Kidney (tissue), 13 donors: ENCODE measurements at regions not wholly inside any gene's neighbourhood (a gene's known extent, or its start where the extent isn't known, plus 50 kb on each side); places are given as distances from the start of the nearest gene placed in this dataset.

ENCODE experiments used
- DNase-seq, 5 donors: peaks; one replicate each; pipeline ENCODE4 v3.0.0-alpha.2; 2013 to 2020
- FAIRE-seq: peaks from 2 replicates; lab custom pipeline; 2012; peaks lifted over from hg19 to GRCh38; lab: Jason Lieb, UNC
- H3K27ac ChIP-seq, 2 donors: one replicate each; pipeline ENCODE4 v1.7.0; 2013; ENCODE audit warnings: low read depth in 2 of 2, low read length in 2 of 2, inconsistent platforms in 1 of 2
- H3K27me3 ChIP-seq: one replicate; pipeline ENCODE4 v1.7.1; 2013; ENCODE audit warnings: low read length, inconsistent platforms; ENCODE audit not compliant: control insufficient read depth, insufficient read depth
- H3K36me3 ChIP-seq, 3 donors: one replicate each; pipeline versions ENCODE4 v1.7.0 to v1.7.1; 2013; ENCODE audit warnings: low read length in 3 of 3, control low read depth in 1 of 3, inconsistent platforms in 1 of 3; ENCODE audit not compliant: insufficient read depth in 3 of 3, control insufficient read depth in 2 of 3
- H3K4me1 ChIP-seq, 3 donors: one replicate each; pipeline versions ENCODE4 v1.7.0 to v1.7.1; 2013; ENCODE audit warnings: low read length in 3 of 3, inconsistent platforms in 1 of 3, low read depth in 1 of 3; ENCODE audit not compliant: control insufficient read depth in 2 of 3, insufficient read depth in 2 of 3
- H3K4me3 ChIP-seq, 3 donors: one replicate each; pipeline versions ENCODE4 v1.7.0 to v1.8.1; 2013; ENCODE audit warnings: low read length in 3 of 3, control low read depth in 1 of 3, inconsistent platforms in 1 of 3
- H3K9ac ChIP-seq, 3 donors: one replicate each; pipeline versions ENCODE4 v1.7.0 to v1.7.1; 2013; ENCODE audit warnings: low read length in 3 of 3, control low read depth in 1 of 3, inconsistent platforms in 1 of 3
- H3K9me3 ChIP-seq, 3 donors: one replicate each; pipeline versions ENCODE4 v1.7.0 to v1.7.1; 2013; ENCODE audit warnings: low read length in 3 of 3, control low read depth in 1 of 3, inconsistent platforms in 1 of 3; ENCODE audit not compliant: control insufficient read depth in 2 of 3, insufficient read depth in 1 of 3
- intact Hi-C: fragments of 100-400 bp; cut with DNase I; formaldehyde crosslinking; loops from one replicate; pipeline ENCODE4 v1.11.1; 2022
- TF ChIP-seq, protein P1 (sequence below): IDR thresholded peaks from 3 replicates; pipeline ENCODE4 v1.5.1; 2012; ENCODE audit warnings: mild to moderate bottlenecking, moderate library complexity, borderline replicate concordance; ENCODE audit not compliant: insufficient read depth; ENCODE audit errors: extremely low read depth
- donor health status: control.
- donor health status: control.
- donor health status: control.
- donor health status: control.
- donor health status: control.
- donor health status: DM: yes; HTN: yes; CAD: no.
- donor health status: Normal renal cell carcinoma (clear cell type).

DNA sequence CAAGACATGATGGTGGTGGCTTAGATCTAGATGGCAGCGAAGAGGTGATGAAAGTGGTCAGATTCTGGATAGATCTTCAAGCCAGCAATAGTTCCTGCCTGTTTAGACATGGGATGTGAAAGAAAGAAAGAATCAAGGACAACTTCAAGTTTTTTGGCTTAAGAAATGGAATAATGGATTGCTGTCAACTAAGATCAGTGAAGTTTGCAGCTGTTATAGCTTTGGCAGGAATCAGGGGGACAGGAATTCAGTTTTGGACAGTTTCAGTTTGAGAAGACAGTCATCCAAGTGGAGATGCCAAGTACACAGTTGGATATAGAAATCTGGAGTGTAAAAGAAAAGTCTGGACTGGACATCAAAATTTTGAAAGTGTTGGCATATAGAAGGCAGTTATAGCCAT is 283.7 kb upstream of the PKDCC start:
- Histone ChIP-seq H3K4me3 (no peak overlapping the region), H3K9me3 (no peaks in the 10 kb centered on the region), H3K4me1 (no peaks in the 10 kb centered on the region), H3K9ac (no peak overlapping the region), H3K27ac (no peak overlapping the region), H3K36me3 (no peaks in the 10 kb centered on the region), H3K27me3 (no peaks in the 10 kb centered on the region)
- TF ChIP-seq, protein P1, sequence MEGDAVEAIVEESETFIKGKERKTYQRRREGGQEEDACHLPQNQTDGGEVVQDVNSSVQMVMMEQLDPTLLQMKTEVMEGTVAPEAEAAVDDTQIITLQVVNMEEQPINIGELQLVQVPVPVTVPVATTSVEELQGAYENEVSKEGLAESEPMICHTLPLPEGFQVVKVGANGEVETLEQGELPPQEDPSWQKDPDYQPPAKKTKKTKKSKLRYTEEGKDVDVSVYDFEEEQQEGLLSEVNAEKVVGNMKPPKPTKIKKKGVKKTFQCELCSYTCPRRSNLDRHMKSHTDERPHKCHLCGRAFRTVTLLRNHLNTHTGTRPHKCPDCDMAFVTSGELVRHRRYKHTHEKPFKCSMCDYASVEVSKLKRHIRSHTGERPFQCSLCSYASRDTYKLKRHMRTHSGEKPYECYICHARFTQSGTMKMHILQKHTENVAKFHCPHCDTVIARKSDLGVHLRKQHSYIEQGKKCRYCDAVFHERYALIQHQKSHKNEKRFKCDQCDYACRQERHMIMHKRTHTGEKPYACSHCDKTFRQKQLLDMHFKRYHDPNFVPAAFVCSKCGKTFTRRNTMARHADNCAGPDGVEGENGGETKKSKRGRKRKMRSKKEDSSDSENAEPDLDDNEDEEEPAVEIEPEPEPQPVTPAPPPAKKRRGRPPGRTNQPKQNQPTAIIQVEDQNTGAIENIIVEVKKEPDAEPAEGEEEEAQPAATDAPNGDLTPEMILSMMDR, result no peak
- no peak for FAIRE-seq
- intact Hi-C loops, result no loop called here
- no peak for DNase-seq

DNA sequence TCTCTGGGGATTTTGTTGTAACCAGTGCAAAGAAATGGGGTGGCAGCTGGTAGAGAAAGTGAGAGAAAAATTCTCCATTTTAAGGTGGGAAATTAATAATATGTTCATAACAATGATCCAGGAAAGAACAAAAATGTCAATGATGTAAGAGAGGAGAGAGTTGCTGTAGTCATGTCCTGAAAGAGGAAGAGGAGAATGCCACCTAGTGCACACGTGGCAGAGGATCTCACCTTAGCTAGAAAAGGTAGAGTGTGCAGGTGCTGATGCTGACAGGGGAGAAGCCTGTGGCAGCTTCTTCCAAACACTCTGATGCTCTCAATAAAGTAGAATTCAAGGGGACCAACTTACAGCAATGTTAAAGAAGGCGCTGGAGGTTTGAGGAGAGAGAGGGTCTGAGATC is 282.9 kb upstream of the PKDCC start:
- no peaks in the 10 kb centered on the region for H3K9me3 ChIP-seq
- no peak overlapping the region for H3K9ac ChIP-seq
- no peak overlapping the region for H3K4me3 ChIP-seq
- intact Hi-C loops, result no loop called here
- no peaks in the 10 kb centered on the region for H3K4me1 ChIP-seq
- H3K36me3 ChIP-seq, result no peaks in the 10 kb centered on the region
- TF ChIP-seq, protein P1, result peak; percentile 3
- no peak overlapping the region for H3K27ac ChIP-seq
- DNase-seq, result no peak
- no peak for FAIRE-seq
- H3K27me3 ChIP-seq, result no peaks in the 10 kb centered on the region

DNA sequence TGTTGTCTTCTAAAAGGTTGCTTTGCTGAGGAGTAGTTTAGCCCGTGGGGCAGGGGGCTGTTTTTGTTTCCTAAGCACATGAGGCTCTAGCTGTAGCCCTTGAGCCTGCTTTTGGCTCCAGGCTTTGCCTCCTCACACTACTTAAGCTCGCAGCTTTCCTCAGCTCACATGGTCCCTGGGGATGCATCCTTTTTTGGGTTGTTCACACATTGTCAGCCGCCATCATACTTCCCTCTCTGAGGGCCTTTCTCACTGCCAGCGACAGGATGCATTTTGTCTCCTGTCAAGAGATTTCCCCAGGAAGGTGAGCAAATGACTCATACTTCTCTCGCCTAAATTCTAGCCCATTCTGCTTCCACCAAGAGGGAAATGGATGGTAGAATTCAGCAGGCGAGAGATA is 279.5 kb upstream of the PKDCC start:
- TF ChIP-seq, protein P1, result no peak
- no peak overlapping the region for H3K9ac ChIP-seq
- intact Hi-C loops, result no loop called here
- no peaks in the 10 kb centered on the region for H3K9me3 ChIP-seq
- FAIRE-seq (no peak), DNase-seq (peak in 1 of 5 donors; percentile 40)
- H3K36me3 ChIP-seq, result no peaks in the 10 kb centered on the region
- no peak overlapping the region for H3K27ac ChIP-seq
- no peak overlapping the region for H3K4me3 ChIP-seq
- H3K4me1 ChIP-seq, result no peaks in the 10 kb centered on the region
- H3K27me3 ChIP-seq, result no peaks in the 10 kb centered on the region

DNA sequence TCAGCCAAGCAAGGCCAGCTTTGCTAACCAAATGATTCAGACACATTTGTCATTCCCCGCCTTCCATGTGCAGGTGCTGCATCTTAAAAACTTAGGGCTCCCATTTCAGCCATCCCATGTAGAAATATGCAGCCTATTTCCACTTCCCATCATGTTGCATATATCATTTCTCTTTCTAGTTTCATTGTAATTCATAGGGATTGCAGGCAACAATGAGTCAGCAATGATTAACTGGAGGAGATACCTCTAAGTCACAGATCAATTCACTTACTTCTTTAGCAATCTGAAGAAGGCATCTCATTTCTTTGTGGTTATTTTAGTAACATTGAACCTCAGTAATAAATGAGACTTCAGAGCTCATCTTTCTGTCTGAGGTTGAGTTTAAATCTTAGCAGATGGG is 276.1 kb upstream of the PKDCC start:
- no peak overlapping the region for H3K4me3 ChIP-seq
- H3K9ac ChIP-seq, result no peak overlapping the region
- intact Hi-C loops, result no loop called here
- no peak for DNase-seq
- no peaks in the 10 kb centered on the region for H3K27me3 ChIP-seq
- H3K36me3 ChIP-seq, result no peaks in the 10 kb centered on the region
- TF ChIP-seq, protein P1, result no peak
- H3K9me3 ChIP-seq, result no peaks in the 10 kb centered on the region
- H3K27ac ChIP-seq, result no peak overlapping the region
- H3K4me1 ChIP-seq, result no peaks in the 10 kb centered on the region
- no peak for FAIRE-seq
